Right lobe of liver (tissue), 6 donors: ENCODE measurements at regions not wholly inside any gene's neighbourhood (a gene's known extent, or its start where the extent isn't known, plus 50 kb on each side); places are given as distances from the start of the nearest gene placed in this dataset.
A peak's percentile ranks its signal among the peaks of the same experiment; 100 is the strongest.

Experiments
- ATAC-seq, 4 donors: fragments of 200-7000 bp; cut with Tn5 transposase; one replicate each; pipeline ENCODE4 v1.9.1; 2020; ENCODE audit warnings: mild to moderate bottlenecking in 4 of 4, moderate library complexity in 4 of 4
- DNase-seq, 3 donors: peaks; one replicate each; pipeline ENCODE4 v3.0.0-alpha.2; 2020
- H3K27ac ChIP-seq, 3 donors: fragments of 200-600 bp; one replicate each; pipeline ENCODE4 v1.8.0; 2022
- H3K27me3 ChIP-seq, 2 donors: fragments of 200-600 bp; one replicate each; pipeline ENCODE4 v1.8.0; 2022
- H3K36me3 ChIP-seq, 4 donors: fragments of 200-600 bp; sonication (generic) in 1 of 4; one replicate each; pipeline versions ENCODE4 v1.5.1 to v1.8.0; 2017 to 2022; ENCODE audit warnings: control low read depth in 1 of 4
- H3K4me1 ChIP-seq, 4 donors: fragments of 200-600 bp; sonication (generic) in 1 of 4; one replicate each; pipeline versions ENCODE4 v1.5.1 to v1.8.0; 2017 to 2022; ENCODE audit warnings: control low read depth in 1 of 4
- H3K4me3 ChIP-seq, 3 donors: fragments of 200-600 bp; one replicate each; pipeline ENCODE4 v1.8.0; 2022
- H3K9me3 ChIP-seq, 4 donors: fragments of 200-600 bp; sonication (generic) in 1 of 4; one replicate each; pipeline versions ENCODE4 v1.5.1 to v1.8.0; 2017 to 2022; ENCODE audit warnings: control low read depth in 1 of 4
- CTCF ChIP-seq, 4 donors: fragments of 200-600 bp in 3 of 4; fragments of 450-650 bp in 1 of 4; IDR thresholded peaks; one replicate each; pipeline versions ENCODE4 v1.5.1 to v1.8.0; 2016 to 2022; ENCODE audit warnings: antibody characterized with exemption in 4 of 4, mild to moderate bottlenecking in 2 of 4
- POLR2A ChIP-seq: fragments of 450-650 bp; IDR thresholded peaks from one replicate; pipeline ENCODE4 v1.6.1; 2017; ENCODE audit warnings: antibody characterized with exemption, mild to moderate bottlenecking
- WGBS: methylation state at CpG from one replicate; pipeline ENCODE4 v1.1.6; 2018; ENCODE audit warnings: low coverage, low lambda C conversion rate; ENCODE audit not compliant: insufficient coverage; ENCODE audit errors: missing lambda C conversion rate; 5-methylcytosine and 5-hydroxymethylcytosine counted together
- intact Hi-C, 2 donors: fragments of 100-400 bp; cut with DNase I; formaldehyde crosslinking; loops; one replicate each; pipeline versions ENCODE4 v1.11.2 to v1.14.1; 2022
- donor health status: DM: no; HTN: yes; CAD: no.
- donor health status: DM: no; HTN: no; CAD: no.
- donor health status: DM: no; HTN: no; CAD: no.
- donor health status: DM: no; HTN: yes; CAD: no.
- donor health status: DM: no; HTN: yes; CAD: no.

GRCh38 chr14:25220514-25220913 lies 170.6 kb upstream of the STXBP6 start:
- no peaks in the 10 kb centered on the region for H3K36me3 ChIP-seq
- no peak for ATAC-seq
- no peaks in the 10 kb centered on the region for H3K27me3 ChIP-seq
- H3K9me3 ChIP-seq = no peaks in the 10 kb centered on the region
- intact Hi-C loops = no loop called here
- H3K4me1 ChIP-seq = no peaks in the 10 kb centered on the region
- no peak for TF ChIP-seq CTCF (IDR thresholded peaks at IDR 0.05)
- TF ChIP-seq POLR2A = no peak
- DNase-seq = no peak
- H3K4me3 ChIP-seq = no peak overlapping the region
- no peak overlapping the region for H3K27ac ChIP-seq

DNA sequence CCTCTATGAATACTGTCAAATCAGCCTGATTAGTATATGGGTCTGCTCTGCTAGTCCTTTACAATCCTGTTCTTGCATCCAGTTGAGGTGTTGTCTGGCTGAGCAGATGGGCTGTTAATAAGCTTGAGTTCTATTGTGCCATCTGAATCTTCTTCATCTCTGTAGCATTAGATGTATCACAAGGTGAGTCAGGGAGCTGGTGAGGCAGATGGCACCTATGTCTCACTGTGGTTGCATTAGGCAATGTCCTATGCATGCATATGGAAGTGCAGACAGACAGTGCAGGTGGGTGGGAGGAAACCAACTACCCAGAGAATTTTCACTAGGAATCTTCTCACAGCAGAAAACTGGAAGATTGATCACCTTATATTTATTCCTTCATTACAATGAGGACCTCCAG lies 165.7 kb upstream of the STXBP6 start:
- TF ChIP-seq CTCF (IDR thresholded peaks at IDR 0.05) (no peak), POLR2A (no peak)
- no peaks in the 10 kb centered on the region for H3K9me3 ChIP-seq
- H3K27ac ChIP-seq = no peak overlapping the region
- intact Hi-C loops = no loop called here
- DNase-seq (no peak), ATAC-seq (no peak)
- no peaks in the 10 kb centered on the region for H3K4me1 ChIP-seq
- H3K27me3 ChIP-seq = no peaks in the 10 kb centered on the region
- no peak overlapping the region for H3K4me3 ChIP-seq
- no peaks in the 10 kb centered on the region for H3K36me3 ChIP-seq

DNA sequence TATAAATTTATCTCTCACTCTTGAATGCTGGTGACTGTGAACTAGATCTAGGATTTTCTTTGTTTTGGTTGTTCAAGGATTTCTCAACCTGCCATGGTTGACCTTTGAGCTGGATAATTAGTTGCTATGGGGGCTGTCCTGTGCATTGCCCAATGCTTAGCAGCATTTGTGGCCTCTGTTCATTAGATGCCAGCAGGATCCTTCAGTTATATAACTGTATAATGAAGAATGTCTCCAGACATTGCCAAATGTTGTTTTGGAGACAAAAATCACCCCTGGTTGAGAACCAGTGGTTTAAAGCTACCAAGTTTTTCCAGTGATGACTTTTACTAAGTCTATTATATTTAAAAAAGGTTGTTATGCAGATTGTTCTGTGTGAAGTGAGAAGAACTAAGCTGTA lies 147.9 kb upstream of the STXBP6 start:
- TF ChIP-seq POLR2A = no peak
- no peak for TF ChIP-seq CTCF (IDR thresholded peaks at IDR 0.05)
- intact Hi-C loops = no loop called here
- H3K36me3 ChIP-seq = no peaks in the 10 kb centered on the region
- H3K4me3 ChIP-seq = no peak overlapping the region
- H3K9me3 ChIP-seq = no peaks in the 10 kb centered on the region
- peak in 2 of 3 donors; percentile 31 to 62 for DNase-seq
- ATAC-seq = peak; percentile 94 to 99 (median 98)
- peaks cover 0 to 10% (median 4%) of the 10 kb centered on the region in 4 donors for H3K4me1 ChIP-seq
- peak overlapping the region in 1 of 3 donors; percentile 22 for H3K27ac ChIP-seq
- H3K27me3 ChIP-seq = no peaks in the 10 kb centered on the region

- intact Hi-C loops = no loop called here
- 90% methylated on average over 1 of the region's 1 CpG for WGBS
- DNase-seq (no peak), ATAC-seq (no peak)
- Histone ChIP-seq H3K27me3 (no peaks in the 10 kb centered on the region), H3K4me3 (no peak overlapping the region), H3K4me1 (no peaks in the 10 kb centered on the region), H3K27ac (no peak overlapping the region), H3K36me3 (no peaks in the 10 kb centered on the region), H3K9me3 (no peaks in the 10 kb centered on the region)
- TF ChIP-seq POLR2A = no peak
- no peak for TF ChIP-seq CTCF (IDR thresholded peaks at IDR 0.05)
Observed at GRCh38 chr14:25180221-25180620, 130.3 kb upstream of the STXBP6 start.

- DNase-seq (no peak), ATAC-seq (no peak)
- Histone ChIP-seq H3K9me3 (no peaks in the 10 kb centered on the region), H3K4me1 (no peaks in the 10 kb centered on the region), H3K36me3 (no peaks in the 10 kb centered on the region), H3K27ac (no peak overlapping the region), H3K27me3 (no peaks in the 10 kb centered on the region), H3K4me3 (no peak overlapping the region)
- WGBS = 73% methylated on average over 3 of the region's 3 CpGs
- intact Hi-C loops = no loop called here
- TF ChIP-seq POLR2A = no peak
- TF ChIP-seq CTCF (IDR thresholded peaks at IDR 0.05) = no peak
Observed at GRCh38 chr14:25178255-25178654, 128.3 kb upstream of the STXBP6 start.
